Ovary (tissue), 3 donors: ENCODE measurements at regions not wholly inside any gene's neighbourhood (a gene's known extent, or its start where the extent isn't known, plus 50 kb on each side); places are given as distances from the start of the nearest gene placed in this dataset.

Experiments used
- CTCF ChIP-seq, 3 donors: fragments of 450-650 bp in 2 of 3; fragments of 200-600 bp in 1 of 3; IDR thresholded peaks; one replicate each; pipeline versions ENCODE4 v1.5.1 to v1.8.0; 2016 to 2022; ENCODE audit warnings: antibody characterized with exemption in 3 of 3, mild to moderate bottlenecking in 1 of 3
- POLR2A ChIP-seq: fragments of 450-650 bp; IDR thresholded peaks from one replicate; pipeline ENCODE4 v1.6.1; 2017; ENCODE audit warnings: antibody characterized with exemption, mild to moderate bottlenecking, moderate library complexity
- donor health status: DM: no; HTN: no; CAD: no.

- no peak for TF ChIP-seq POLR2A
- no peak for TF ChIP-seq CTCF (IDR thresholded peaks at IDR 0.05)
These were observed 182.0 kb upstream of the NAV3 start for GRCh38 chr12:77648716-77649115.
